ENCODE measurements at regions not wholly inside any gene's neighbourhood (a gene's known extent, or its start where the extent isn't known, plus 50 kb on each side); places are given as distances from the start of the nearest gene placed in this dataset.

- TF ChIP-seq EP300 (conservative IDR thresholded peaks at IDR 0.05; ENCODE audit: poor library complexity, severe bottlenecking) (no peak), MXI1 (conservative IDR thresholded peaks at IDR 0.05; ENCODE audit: poor library complexity, severe bottlenecking) (no peak), REST (IDR thresholded peaks at IDR 0.05; ENCODE audit: borderline replicate concordance) (no peak), POLR2AphosphoS5 (IDR thresholded peaks at IDR 0.05) (no peak), TAF1 (IDR thresholded peaks at IDR 0.05; ENCODE audit: low read depth) (no peak), RAD21 (conservative IDR thresholded peaks at IDR 0.05) (no peak)
- TF ChIP-seq, protein P1, sequence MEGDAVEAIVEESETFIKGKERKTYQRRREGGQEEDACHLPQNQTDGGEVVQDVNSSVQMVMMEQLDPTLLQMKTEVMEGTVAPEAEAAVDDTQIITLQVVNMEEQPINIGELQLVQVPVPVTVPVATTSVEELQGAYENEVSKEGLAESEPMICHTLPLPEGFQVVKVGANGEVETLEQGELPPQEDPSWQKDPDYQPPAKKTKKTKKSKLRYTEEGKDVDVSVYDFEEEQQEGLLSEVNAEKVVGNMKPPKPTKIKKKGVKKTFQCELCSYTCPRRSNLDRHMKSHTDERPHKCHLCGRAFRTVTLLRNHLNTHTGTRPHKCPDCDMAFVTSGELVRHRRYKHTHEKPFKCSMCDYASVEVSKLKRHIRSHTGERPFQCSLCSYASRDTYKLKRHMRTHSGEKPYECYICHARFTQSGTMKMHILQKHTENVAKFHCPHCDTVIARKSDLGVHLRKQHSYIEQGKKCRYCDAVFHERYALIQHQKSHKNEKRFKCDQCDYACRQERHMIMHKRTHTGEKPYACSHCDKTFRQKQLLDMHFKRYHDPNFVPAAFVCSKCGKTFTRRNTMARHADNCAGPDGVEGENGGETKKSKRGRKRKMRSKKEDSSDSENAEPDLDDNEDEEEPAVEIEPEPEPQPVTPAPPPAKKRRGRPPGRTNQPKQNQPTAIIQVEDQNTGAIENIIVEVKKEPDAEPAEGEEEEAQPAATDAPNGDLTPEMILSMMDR (IDR thresholded peaks at IDR 0.05; ENCODE audit: poor library complexity, severe bottlenecking) = no peak
Observed at GRCh38 chr1:69220672-69221071, 347.1 kb upstream of the LRRC7 start.
